Activated T-cell treated with anti-CD3 and anti-CD28 coated beads for 24 hours (primary cell): ENCODE measurements at regions not wholly inside any gene's neighbourhood (a gene's known extent, or its start where the extent isn't known, plus 50 kb on each side); places are given as distances from the start of the nearest gene placed in this dataset.
"Not testable (repeated sequence)": the region's sequence is repeated elsewhere in the genome, so short reads cannot be mapped to it uniquely, and the experiment has no call there.

Experiments
- DNase-seq: peaks from one replicate; pipeline ENCODE4 v3.0.0-alpha.2; 2020; ENCODE audit warnings: low read depth

DNA sequence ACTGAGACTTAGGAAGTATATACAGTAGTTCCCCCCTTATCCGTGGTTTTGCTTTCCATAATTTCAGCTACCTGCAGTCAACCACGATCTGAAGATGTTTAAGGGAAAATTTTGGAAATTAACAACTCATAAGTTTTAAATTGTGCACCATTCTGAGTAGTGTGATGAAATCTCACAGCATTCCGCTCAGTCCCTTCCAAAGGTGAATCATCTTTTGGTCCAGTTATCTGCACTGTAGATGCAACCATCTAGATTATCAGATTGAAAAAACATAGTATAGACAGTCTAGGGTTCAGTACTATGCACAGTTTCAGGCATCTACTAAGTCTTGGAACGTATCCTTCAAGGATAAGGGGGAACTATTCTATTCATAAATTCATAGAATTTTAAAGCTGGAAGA is 109.0 kb downstream of the ANXA3 start:
- no peak for DNase-seq

DNA sequence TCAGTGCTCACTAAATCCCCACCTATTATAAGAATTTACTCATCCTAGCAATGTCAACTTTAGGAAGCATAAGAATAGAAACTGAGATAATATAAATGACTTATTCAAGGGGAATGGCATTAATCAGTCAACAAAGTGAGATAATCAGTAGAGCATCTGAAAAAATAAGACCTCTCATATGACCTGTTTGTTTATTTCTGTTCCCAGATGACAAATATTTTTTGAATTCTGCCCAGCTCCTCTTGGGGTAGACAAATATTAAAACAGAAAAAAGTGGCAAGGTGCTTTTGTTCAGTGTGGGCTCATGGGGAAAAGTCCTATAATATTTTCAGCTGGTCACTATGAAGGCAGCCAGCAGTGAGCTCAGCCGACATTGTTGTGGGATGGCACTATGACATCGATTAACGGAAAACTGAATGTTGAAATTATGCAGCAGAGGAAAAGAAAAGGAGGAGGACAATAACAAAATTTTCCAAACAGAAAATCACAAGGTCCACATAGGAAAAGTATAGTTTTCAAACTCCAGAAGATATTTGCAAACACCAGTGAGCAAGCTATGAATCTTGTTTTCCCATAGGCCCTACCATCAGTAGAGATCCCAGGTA is 109.6 kb downstream of the ANXA3 start:
- DNase-seq, result no peak

DNA sequence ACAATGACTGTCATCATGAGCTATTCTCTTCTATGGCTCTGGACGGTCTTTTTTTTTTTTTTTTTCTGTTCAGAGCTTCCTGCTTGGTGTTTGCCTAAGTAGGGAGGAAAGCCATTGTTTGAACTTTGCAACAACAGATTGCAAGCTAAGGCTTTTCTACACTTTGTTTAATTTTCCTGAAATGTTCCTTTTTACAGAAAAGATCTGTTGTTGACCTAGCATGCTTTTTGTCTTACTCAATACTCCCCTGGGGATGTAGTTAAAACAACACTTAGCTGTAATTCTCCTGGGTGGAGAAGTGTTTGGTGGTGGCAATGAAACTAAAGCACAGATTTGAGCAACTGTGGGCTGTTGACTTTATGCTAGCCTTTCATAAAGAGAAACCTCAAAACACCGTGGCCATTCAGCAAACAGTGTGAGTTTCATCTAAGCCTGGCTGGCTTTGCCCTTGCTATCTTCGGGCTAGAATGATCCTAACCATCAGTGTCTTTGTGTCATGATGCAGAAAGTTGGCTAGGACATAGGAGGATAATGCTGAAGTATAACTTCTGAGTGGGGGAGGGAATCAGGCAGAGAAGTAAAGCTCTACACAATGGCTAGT is 110.5 kb downstream of the ANXA3 start:
- DNase-seq, result no peak

DNA sequence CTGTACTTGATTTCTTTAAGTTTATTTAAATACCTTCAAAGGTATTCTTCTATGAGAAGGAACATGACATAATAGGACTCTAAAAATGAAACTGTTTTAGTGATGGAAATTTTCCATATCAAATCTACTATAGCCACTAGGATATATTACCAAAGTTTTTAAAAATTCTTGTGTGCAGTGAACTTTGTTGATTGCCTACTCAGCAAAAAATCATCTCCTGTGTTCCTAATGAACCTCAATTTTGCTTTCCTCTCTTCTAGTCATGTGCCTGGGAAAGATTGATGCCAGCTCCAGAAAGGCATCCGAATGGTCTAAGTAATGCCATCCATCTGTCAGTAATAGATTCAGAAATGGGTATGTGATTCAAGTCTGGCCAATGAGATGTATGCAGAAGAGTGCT is 111.1 kb downstream of the ANXA3 start:
- DNase-seq, result no peak

DNA sequence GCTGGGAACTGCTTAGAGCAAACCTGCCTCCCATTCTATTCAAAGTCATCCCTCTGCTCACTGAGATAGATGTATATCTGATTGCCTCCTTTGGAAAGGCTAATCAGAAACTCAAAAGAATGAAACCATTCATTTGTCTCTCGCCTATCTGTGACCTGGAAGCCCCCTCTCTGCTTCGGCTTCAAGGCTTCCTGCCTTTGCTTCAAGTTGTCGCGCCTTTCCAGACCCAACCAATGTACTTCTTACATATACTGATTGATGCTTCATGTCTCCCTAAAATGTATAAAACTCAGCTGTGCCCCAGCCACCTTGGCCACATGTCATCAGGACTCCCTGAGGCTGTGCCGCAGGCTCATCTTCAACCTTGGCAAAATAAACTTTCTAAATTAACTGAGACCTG is 111.9 kb upstream of the BMP2K start:
- DNase-seq, result not testable (repeated sequence)

DNA sequence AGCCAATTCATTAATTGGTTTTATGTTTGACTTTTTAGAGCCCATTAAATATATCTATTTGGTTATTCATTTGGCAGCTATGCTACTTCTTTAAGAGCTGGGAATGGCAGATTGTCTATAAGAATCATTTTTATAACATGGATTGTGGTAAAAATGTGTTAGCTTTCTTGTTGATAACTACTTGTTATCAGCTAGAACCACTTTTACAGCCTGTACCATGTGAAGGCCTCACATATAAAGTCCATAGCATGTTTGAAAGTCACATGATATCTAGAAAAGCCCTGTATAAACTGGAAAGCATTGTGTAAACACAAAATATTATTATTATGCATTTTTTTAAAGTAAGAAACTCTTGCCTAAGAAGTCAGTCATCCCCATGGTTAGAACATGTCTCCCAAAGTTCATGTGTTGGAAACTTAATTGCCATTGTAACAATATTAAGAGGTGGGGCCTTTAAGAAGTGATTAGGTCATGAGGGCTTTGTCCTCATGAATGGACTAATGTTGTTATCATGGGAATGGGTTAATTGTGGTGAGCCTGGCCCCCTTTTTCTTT is 110.9 kb upstream of the BMP2K start:
- DNase-seq, result no peak

DNA sequence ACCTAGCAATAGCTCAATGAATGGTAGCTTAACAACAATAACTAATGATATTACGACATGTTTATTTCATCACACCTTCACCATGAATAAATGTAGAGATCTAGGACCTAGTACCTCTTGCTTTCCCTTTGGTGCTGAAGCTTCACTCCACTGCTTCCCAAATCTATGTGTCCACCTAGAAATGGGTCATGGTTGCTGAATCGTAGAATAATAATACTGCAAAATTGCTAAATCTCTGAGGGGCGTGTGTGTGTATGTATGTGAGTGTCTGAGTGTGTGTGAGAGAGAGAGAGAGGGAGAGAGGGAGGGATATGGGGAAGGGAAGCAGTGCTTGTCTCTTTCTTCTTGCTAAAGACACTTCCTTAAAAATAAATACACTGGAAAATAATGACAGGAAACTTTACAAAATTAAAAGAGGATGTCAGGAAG is 109.3 kb upstream of the BMP2K start:
- no peak for DNase-seq

DNA sequence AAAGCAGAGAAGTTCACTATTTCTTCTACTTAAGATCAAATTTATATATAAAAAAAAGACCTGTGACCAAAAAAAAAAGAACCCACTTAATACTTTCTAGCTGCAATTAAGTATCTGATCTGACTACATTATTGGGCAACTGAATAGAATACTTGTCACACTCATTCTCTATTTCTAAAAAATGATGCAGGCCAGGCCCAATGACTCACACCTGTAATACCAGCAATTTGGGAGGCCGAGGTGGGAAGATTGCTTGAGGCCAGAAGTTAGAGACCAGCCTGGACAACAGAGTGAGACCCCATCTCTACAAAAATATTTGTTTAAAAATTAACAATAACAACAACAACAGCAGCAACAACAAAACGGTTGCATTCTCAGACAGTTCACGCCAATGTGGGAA is 108.8 kb upstream of the BMP2K start:
- no peak for DNase-seq

DNA sequence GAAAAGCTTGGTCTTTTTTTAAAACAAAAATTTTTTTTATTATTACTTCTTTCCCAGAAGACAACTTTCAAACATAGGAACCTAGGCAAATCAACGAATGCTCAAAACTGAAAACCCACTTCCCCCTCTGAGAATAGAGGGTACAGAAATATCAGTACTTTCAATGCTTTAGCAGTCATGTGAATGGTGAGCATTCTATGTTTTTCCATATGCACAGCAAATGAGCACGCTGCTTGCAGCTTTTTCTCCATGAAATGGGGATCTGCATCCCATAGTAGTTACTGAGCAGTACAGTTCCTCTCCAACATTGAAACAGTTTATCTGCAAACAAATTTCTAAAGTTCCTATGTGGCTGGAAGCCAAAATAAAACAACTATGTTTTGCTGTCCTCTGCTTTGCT is 108.4 kb upstream of the BMP2K start:
- DNase-seq, result no peak

DNA sequence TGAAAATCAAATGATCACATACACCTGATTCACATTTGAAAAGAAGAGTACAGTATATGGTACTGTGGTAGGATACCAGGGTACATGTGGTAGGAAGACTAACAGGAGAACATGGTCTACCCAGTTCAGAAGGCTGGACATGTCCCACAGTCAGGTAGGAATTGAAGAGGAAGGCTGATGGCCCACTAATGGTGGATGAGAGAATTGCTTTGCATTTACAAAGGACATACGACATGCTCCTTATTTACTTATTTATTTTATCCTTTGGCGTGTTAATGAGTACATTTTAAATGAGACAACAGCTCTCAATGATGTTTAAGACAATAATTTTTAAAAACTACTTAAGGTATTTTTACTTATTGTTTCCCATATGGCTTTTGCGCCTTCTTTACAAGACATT is 106.7 kb upstream of the BMP2K start:
- no peak for DNase-seq

DNA sequence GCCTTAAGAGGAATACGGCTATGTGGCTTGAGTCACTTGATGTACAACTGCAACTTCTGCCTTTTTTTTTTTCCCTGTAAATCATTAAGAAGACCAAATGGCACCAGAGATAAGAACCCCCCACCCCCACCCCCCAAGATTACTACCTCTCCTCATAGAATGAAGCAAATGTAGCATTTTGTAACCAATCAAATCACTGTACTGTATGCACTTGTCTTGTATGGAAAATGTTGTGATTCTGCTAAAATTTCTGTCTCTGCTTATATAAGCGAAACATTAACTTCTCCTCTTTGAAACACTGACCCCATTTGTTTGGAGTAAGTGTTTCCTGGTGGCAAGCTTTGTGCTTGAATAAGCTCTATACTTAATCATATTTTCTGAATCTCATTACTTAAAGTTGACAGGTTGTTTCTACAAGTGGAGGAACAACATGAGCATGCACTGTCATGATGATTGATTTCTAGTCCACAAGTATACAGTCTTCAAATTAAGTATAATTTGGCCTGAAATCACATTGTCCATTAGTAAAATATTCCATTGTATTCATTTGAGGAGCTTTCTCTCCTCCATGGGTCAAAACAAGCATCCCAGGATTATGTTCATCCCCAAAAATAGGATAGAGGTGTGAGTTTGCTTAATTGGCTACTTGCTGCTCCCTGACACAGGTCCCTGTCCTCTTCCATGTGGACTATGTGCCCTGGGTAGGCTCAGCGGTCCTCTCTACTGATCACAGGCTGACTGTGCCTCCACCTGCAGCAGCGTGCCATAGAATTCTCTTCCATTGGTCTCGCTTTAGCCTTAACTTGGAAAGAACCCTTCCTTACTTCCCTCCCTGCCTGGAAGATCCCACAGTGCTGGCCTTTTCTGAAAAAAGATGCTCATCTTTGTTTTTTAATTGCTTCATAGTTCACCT is 104.0 kb upstream of the BMP2K start:
- no peak for DNase-seq

DNA sequence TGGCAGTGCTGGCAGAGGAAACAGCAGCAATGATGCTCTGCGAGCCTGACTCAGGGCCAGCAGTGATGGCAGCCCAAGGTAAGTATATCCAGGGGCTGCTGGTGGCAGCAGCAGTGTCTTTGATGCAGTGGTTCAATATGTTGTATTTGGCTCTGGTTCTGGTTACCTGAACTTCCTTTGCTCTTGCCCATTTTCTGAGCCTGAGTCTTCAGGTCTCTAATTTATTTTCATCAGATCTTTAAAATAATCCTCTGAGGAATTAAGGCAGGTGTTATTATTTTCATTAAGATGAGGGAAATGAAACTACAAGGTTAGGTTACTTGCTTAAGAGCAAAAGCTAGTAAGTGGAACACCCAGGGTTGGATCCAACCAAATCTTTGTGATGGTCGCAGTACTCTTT is 102.8 kb upstream of the BMP2K start:
- no peak for DNase-seq

DNA sequence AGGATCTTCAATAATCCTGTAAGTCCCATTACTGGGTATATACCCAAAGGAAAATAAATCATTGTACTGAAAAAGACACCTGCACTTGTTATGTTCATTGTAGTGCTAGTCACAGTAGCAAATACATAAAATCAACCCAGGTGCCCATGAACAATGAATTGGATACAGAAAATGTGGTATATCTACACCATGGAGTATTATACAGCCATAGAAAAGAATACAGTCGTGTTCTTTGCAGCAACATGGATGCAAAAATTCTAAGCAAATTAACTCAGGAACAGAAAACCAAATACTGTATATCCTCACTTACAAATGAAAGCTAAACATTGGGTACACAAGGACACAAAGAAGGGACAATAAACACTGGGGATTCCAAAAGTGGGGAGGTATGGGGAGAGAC is 100.8 kb upstream of the BMP2K start:
- no peak for DNase-seq

DNA sequence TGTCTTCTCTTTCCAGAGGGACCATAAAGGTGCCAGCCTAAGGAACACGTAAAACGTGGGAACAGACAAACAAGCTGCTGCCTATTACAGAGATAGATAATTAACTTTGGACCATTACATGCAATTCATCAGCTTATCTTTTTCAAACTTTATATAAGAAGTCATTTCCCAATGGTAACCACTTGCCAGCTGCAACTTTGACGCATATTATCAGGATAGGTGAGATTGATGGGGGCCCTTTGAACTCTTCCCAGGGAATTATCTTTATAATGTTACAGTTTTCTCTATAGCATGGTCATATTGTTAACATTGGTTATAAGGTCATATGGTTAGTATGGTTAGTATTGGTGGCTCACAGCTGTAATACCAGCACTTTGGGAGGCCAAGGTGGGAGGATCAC is 94.1 kb upstream of the BMP2K start:
- no peak for DNase-seq

DNA sequence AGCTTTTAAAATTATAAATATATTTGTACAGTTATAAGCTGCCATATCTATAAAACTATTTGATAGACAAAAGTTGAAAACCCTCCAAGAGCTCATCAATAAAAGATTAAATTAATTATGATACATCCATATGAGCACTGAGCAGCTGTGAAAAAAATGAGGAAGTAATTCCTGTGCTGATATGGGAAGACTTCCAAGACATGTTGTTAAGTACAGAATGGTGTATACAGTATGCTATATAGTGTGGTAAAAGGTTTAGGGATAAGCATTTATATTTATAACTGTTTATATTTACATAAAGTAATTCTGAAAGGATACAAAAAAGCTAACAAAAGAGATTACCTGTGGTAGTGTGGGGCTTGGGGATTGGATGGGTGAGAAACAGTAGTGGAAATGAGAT is 92.8 kb upstream of the BMP2K start:
- DNase-seq, result no peak

DNA sequence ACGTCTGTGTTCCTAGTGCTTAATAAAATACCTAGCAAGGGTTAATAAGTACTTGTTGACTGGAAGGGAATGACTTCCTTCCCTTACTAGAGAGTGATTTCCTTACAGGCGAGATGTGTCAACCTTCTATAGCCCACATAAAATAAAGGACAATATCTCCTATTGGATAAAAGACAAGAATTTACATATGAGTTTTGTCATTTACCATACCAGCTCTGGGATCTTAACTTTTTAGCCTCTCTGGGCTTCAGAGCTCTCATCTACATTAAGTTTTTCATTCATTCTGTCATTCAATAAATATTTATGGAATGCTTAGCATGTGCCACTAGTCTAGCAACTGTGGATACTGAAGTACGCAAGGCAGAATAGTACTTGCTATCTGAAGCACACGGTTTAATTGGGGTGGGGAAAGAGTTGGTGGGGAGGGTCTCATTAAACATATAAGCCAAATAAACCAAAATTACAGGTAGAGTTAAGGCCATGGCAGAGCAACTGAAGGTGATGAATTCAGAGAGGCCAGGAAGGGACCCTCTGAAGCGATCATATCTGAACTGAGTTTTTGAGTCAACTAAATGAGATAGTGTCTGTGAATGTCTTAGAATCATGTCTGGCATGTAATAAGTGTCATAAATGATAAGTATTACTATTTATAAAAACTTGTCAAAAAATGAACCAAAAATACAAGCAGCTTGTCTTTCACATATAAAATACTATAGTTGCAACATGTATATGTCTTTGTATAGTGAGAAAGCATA is 91.6 kb upstream of the BMP2K start:
- DNase-seq, result no peak

DNA sequence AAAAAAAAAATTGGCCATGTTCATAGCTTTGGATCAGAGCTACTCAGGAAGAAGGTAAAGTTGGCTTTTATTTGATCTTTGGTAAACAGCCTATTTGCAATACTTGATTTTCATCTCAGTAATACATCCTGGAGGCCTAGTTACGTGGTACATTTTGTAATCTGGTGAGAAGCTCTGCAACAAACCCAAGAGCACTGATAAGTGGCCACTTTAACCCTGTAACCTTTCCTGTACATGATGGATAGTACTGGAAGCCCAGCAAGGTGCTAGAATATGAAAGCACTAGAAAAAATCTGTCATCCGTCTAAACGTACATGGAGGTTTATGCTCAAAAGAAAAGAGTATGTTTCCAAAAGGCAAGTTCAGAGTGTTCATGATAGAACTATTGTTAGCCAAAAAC is 88.3 kb upstream of the BMP2K start:
- DNase-seq, result no peak

DNA sequence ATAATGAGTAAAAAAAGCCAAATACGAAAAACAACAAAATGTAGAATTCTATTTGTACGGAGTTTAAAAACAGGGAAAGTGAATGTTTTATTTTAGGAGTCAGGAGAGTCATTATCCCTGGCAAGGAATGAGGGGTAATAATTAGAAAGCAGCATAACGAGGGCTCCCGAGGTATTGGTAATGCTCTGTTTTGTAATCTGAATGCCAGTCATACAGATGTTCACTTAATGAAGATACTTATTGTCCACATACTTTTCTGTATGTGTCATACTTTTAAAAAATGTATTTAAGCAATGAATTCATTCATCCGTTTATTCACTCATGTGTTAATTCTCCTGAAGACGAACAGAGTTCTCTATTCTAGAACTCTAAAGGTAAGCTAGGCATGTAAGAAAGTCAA is 87.8 kb upstream of the BMP2K start:
- DNase-seq, result no peak

DNA sequence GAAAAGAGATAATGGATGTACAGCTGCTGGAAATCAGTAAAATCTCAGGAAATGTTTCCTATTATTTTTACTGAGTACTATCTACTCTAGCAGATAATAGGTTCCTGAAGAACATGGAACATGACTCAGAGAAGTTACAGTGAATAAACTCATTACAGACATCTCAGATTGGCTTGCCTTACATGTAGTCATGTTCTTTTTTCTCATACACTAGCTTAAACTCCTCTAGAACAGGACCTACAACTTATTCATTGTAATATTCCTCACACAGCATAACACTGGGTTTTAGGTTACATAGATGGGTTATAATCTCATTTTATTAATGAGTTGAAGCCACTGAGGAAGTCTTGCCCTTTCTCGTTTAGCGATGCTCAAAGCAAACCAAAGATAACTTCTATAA is 86.9 kb upstream of the BMP2K start:
- no peak for DNase-seq

DNA sequence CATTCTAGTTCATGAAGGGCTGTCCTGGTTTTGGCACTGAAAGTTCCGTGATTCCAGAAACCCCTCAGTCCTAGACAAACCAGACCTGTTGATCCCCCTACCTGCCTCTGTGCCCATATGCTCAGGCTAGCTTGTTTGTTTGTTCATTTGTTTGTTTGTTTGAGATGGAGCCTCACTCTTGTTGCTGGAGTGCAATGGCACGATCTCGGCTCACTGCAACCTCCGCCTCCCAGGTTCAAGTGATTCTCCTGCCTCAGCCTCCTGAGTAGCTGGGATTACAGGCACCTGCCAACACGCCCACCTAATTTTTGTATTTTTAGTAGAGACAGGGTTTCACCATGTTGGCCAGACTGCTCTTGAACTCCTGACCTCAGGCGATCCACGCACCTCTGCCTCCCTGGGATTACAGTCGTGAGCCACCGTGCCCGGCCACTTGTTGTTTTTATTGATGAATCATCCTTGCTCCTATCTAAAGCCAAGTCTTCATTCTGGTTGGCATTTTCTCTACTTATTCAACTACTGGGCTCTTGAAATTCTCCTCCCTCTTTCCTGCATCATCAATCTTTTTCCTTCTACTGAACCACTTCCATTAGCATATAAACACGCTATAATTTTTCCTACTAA is 86.3 kb upstream of the BMP2K start:
- no peak for DNase-seq

DNA sequence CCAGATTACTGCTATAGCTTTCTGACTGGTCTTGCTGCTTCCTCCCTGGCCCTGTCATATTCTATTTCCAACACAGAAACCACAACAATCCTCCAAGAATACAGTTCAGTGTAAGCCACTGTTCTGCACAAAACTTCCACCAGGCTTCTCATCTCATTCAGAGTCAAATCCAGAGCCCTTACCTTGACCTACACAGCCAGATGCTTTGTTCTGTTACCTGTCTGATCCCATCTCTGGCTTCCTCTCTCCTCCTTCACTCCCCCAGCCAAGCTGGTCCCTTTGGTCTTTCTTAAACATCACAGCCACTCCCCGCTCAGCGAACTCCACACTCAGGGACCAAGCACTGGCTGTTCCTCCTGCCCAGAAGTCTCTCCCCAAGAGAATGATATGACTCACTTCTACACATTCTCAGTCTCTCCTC is 84.8 kb upstream of the BMP2K start:
- DNase-seq, result no peak
